Aorta (tissue), 5 donors: ENCODE measurements at regions not wholly inside any gene's neighbourhood (a gene's known extent, or its start where the extent isn't known, plus 50 kb on each side); places are given as distances from the start of the nearest gene placed in this dataset.

ENCODE experiments used
- ATAC-seq: fragments of 200-7000 bp; cut with Tn5 transposase; one replicate; pipeline ENCODE4 v1.9.1; 2022; ENCODE audit warnings: moderate library complexity; ENCODE audit not compliant: low FRiP score
- DNase-seq, 2 donors: peaks; one replicate each; pipeline ENCODE4 v3.0.0-alpha.2; 2020
- H3K27ac ChIP-seq, 2 donors: one replicate each; pipeline ENCODE4 v1.5.1; 2013; ENCODE audit warnings: low read length in 2 of 2, mild to moderate bottlenecking in 2 of 2, moderate library complexity in 2 of 2, control low read depth in 1 of 2, inconsistent platforms in 1 of 2, low read depth in 1 of 2
- H3K27me3 ChIP-seq, 2 donors: one replicate each; pipeline ENCODE4 v1.6.1; 2013; ENCODE audit warnings: control low read depth in 1 of 2, low read length in 1 of 2, mild to moderate bottlenecking in 1 of 2, moderate library complexity in 1 of 2; ENCODE audit not compliant: insufficient read depth in 2 of 2, control insufficient read depth in 1 of 2
- H3K36me3 ChIP-seq, 2 donors: one replicate each; pipeline ENCODE4 v1.6.1; 2013; ENCODE audit warnings: control low read depth in 1 of 2, low read length in 1 of 2, mild to moderate bottlenecking in 1 of 2; ENCODE audit not compliant: insufficient read depth in 2 of 2, control insufficient read depth in 1 of 2
- H3K4me1 ChIP-seq, 2 donors: one replicate each; pipeline ENCODE4 v1.6.1; 2013; ENCODE audit warnings: low read length in 2 of 2, control low read depth in 1 of 2, mild to moderate bottlenecking in 1 of 2, moderate library complexity in 1 of 2; ENCODE audit not compliant: insufficient read depth in 2 of 2, control insufficient read depth in 1 of 2
- H3K4me3 ChIP-seq, 2 donors: one replicate each; pipeline ENCODE4 v1.5.1; 2013; ENCODE audit warnings: low read length in 2 of 2, control low read depth in 1 of 2, mild to moderate bottlenecking in 1 of 2
- H3K9me3 ChIP-seq: one replicate; pipeline ENCODE4 v1.6.1; 2013; ENCODE audit warnings: mild to moderate bottlenecking, low read length; ENCODE audit not compliant: control insufficient read depth
- WGBS, 2 donors: extraction: QIAGEN DNeasy Blood & Tissue Kit; methylation state at CpG; one replicate each; pipeline ENCODE4 v1.1.7; 2013; 5-methylcytosine and 5-hydroxymethylcytosine counted together
- intact Hi-C, 2 donors: fragments of 100-400 bp; cut with DNase I; formaldehyde crosslinking; loops; one replicate each; pipeline versions ENCODE4 v1.14.2 to v1.15.0; 2022
- donor health status: healthy with polysubstance abuse.
- donor health status: Bipolar disorder and iron deficiency.
- donor health status: DM: no; HTN: no; CAD: no.
- donor health status: DM: no; HTN: no; CAD: no.
- donor health status: DM: yes; HTN: yes; CAD: no.

- Histone ChIP-seq H3K9me3 (no peaks in the 10 kb centered on the region), H3K27me3 (no peaks in the 10 kb centered on the region), H3K27ac (no peak overlapping the region), H3K4me1 (no peaks in the 10 kb centered on the region), H3K36me3 (no peaks in the 10 kb centered on the region), H3K4me3 (no peak overlapping the region)
- ATAC-seq (no peak), DNase-seq (no peak)
- intact Hi-C loops: no loop called here
These were observed 204.8 kb upstream of the SH3BP4 start for GRCh38 chr2:234747032-234747431.

DNA sequence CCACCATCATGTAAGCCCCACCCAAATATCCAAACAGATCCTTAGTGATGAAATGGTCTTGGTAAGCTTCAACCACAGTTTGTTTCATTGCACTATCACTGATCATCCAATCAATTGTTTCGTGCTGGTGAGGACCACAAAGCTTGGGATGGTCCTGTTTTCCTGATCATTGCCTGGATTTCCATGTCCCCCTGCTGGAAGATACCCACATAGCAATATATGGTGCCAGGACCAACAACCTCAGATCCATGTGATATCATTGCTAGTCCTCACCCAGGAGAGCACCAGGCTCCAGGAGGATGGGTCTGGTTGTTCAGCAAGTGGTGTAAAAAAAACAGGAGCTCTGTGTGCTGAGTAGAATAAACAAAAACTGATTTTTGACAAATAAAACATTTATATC, 206.5 kb upstream of the SH3BP4 start:
- intact Hi-C loops: no loop called here
- Histone ChIP-seq H3K4me3 (no peak overlapping the region), H3K9me3 (no peaks in the 10 kb centered on the region), H3K4me1 (no peaks in the 10 kb centered on the region), H3K36me3 (no peaks in the 10 kb centered on the region), H3K27me3 (no peaks in the 10 kb centered on the region), H3K27ac (no peak overlapping the region)
- no peak for ATAC-seq
- no peak for DNase-seq
- WGBS, 2 donors: 85 to 87% methylated on average over 1 of the region's 1 CpG

GRCh38 chr2:234741976-234742375, 209.8 kb upstream of the SH3BP4 start:
- intact Hi-C loops: no loop called here
- no peak overlapping the region for H3K27ac ChIP-seq
- no peaks in the 10 kb centered on the region for H3K9me3 ChIP-seq
- H3K27me3 ChIP-seq: no peaks in the 10 kb centered on the region
- no peaks in the 10 kb centered on the region for H3K4me1 ChIP-seq
- H3K36me3 ChIP-seq: no peaks in the 10 kb centered on the region
- DNase-seq (no peak), ATAC-seq (no peak)
- H3K4me3 ChIP-seq: no peak overlapping the region

DNA sequence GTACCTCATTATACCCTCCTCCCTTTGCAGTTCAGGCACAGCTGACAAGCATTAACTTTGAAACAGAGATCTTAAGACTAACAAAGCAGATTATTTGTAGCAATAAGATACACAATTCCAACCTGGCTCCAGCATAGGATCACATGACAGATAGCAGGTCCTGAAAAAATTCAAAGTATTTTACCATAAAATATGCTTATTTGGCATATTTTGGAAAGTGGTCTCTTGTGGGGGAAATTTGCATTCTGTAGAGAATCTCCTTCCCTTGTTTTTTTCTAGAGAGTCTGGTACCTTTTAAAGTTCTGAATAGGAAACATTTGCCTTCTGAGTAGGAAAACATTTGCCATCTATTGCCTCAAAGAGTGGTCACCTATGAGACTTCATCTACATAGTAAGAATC, 212.8 kb upstream of the SH3BP4 start:
- Histone ChIP-seq H3K27ac (no peak overlapping the region), H3K4me1 (no peaks in the 10 kb centered on the region), H3K4me3 (no peak overlapping the region), H3K9me3 (peaks cover 4% of the 10 kb centered on the region), H3K36me3 (no peaks in the 10 kb centered on the region), H3K27me3 (peaks cover 0 to 3% of the 10 kb centered on the region in 2 donors)
- ATAC-seq (no peak), DNase-seq (no peak)
- intact Hi-C loops: no loop called here

- DNase-seq (no peak), ATAC-seq (no peak)
- Histone ChIP-seq H3K4me3 (no peak overlapping the region), H3K36me3 (no peaks in the 10 kb centered on the region), H3K4me1 (no peaks in the 10 kb centered on the region), H3K27me3 (peaks cover 0 to 3% of the 10 kb centered on the region in 2 donors), H3K9me3 (peaks cover 4% of the 10 kb centered on the region), H3K27ac (no peak overlapping the region)
- 95 to 96% methylated on average over 2 of the region's 2 CpGs for WGBS, 2 donors
- intact Hi-C loops: no loop called here
These were observed 216.0 kb upstream of the SH3BP4 start for GRCh38 chr2:234735829-234736228.

- H3K36me3 ChIP-seq: no peaks in the 10 kb centered on the region
- intact Hi-C loops: no loop called here
- WGBS, 2 donors: 74 to 85% methylated on average over 6 of the region's 6 CpGs
- no peak overlapping the region for H3K27ac ChIP-seq
- H3K4me1 ChIP-seq: no peaks in the 10 kb centered on the region
- DNase-seq: no peak
- H3K27me3 ChIP-seq: peaks cover 0 to 3% of the 10 kb centered on the region in 2 donors
- no peak overlapping the region for H3K4me3 ChIP-seq
- H3K9me3 ChIP-seq: peaks cover 4% of the 10 kb centered on the region
- no peak for ATAC-seq
These were observed 217.8 kb upstream of the SH3BP4 start for GRCh38 chr2:234733795-234734600.

GRCh38 chr2:234733093-234733489, 218.7 kb upstream of the SH3BP4 start:
- DNase-seq: no peak
- H3K9me3 ChIP-seq: peaks cover 4% of the 10 kb centered on the region
- ATAC-seq: no peak
- intact Hi-C loops: no loop called here
- peaks cover 0 to 3% of the 10 kb centered on the region in 2 donors for H3K27me3 ChIP-seq
- H3K4me1 ChIP-seq: no peaks in the 10 kb centered on the region
- H3K27ac ChIP-seq: no peak overlapping the region
- 92 to 93% methylated on average over 6 of the region's 6 CpGs for WGBS, 2 donors
- H3K4me3 ChIP-seq: no peak overlapping the region
- no peaks in the 10 kb centered on the region for H3K36me3 ChIP-seq

DNA sequence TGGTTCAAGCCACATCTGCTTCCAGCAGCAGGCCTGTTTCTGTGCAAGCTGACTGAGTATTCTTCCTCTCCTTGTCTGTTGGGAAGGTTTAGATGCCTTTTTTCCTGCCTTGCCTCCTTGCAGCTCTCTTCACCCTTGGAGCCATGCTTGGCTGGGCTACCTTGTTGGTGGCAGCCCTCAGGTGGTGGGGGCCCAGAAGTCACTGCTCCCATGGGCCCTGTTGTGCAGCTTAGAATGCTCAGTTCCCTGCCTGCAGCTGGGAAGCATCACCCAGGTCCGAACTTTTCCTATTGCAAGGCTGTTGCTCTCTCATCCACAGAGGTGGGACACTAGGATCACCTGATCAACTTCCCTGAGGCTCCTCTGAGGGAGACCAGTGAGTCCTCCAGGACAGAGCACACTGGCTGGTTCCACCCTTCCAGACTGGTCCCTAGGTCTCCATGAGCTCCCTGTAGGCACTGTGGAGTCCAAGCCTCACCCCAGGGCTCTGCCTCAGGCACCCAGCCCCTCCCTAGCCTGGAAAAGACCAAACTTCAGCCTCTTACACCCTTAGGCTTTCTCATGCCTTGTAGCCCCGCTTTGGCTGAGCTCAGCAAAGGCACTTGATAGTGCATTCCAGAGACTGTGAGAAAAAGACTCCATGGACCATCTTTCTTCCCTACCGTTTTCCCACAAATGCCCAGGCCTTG, 219.3 kb upstream of the SH3BP4 start:
- Histone ChIP-seq H3K4me3 (no peak overlapping the region), H3K27me3 (peaks cover 0 to 3% of the 10 kb centered on the region in 2 donors), H3K27ac (no peak overlapping the region), H3K4me1 (no peaks in the 10 kb centered on the region), H3K36me3 (no peaks in the 10 kb centered on the region), H3K9me3 (peaks cover 4% of the 10 kb centered on the region)
- no peak for ATAC-seq
- intact Hi-C loops: no loop called here
- WGBS, 2 donors: 85 to 95% methylated on average over 3 of the region's 3 CpGs
- DNase-seq: no peak

DNA sequence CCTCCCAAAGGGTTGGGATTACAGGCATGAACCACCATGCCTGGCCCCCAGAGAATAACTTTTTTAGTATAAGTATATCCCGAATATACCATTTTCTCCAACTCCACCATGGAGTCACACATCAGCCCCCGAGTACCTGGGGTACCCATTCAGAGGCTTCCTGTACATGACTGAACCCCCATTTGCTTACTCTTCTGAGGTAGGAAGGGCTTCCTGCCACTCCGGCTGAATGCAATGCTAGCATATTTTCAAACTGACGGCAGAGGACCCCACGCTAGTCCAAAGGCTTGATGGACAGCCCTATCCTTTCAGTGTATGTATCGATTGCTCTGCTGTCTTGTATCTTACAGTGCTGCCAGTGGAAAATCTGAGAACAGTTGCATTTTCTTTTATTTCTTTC, 220.6 kb upstream of the SH3BP4 start:
- H3K4me1 ChIP-seq: no peaks in the 10 kb centered on the region
- H3K4me3 ChIP-seq: no peak overlapping the region
- peaks cover 4% of the 10 kb centered on the region for H3K9me3 ChIP-seq
- ATAC-seq (no peak), DNase-seq (no peak)
- intact Hi-C loops: no loop called here
- no peaks in the 10 kb centered on the region for H3K36me3 ChIP-seq
- H3K27me3 ChIP-seq: peaks cover 0 to 3% of the 10 kb centered on the region in 2 donors
- 85 to 89% methylated on average over 6 of the region's 6 CpGs for WGBS, 2 donors
- no peak overlapping the region for H3K27ac ChIP-seq
